GM23248 (cell line): ENCODE measurements at regions not wholly inside any gene's neighbourhood (a gene's known extent, or its start where the extent isn't known, plus 50 kb on each side); places are given as distances from the start of the nearest gene placed in this dataset.

Source experiments
- DNase-seq: peaks from one replicate; pipeline ENCODE4 v3.0.0-alpha.2; 2015
- H2AFZ ChIP-seq: fragments of 200-600 bp; sonication (generic); 2 replicates; pipeline ENCODE4 v1.6.1; 2016; ENCODE audit warnings: antibody characterized with exemption
- H3F3A ChIP-seq: fragments of 200-600 bp; sonication (generic); 2 replicates; pipeline ENCODE4 v1.6.1; 2016; ENCODE audit warnings: mild to moderate bottlenecking, antibody characterized with exemption, mixed run types; ENCODE audit not compliant: insufficient read depth
- H3K27ac ChIP-seq: fragments of 200-600 bp; sonication (generic); 2 replicates; pipeline ENCODE4 v1.5.1; 2016; ENCODE audit warnings: mild to moderate bottlenecking
- H3K27me3 ChIP-seq: fragments of 200-600 bp; sonication (generic); replicated peaks from 2 replicates; pipeline ENCODE4 v1.6.1; 2016; ENCODE audit warnings: mild to moderate bottlenecking; ENCODE audit not compliant: insufficient read depth
- H3K36me3 ChIP-seq: fragments of 200-600 bp; sonication (generic); 2 replicates; pipeline ENCODE4 v1.6.1; 2016; ENCODE audit warnings: low read depth, mild to moderate bottlenecking
- H3K4me1 ChIP-seq: fragments of 200-600 bp; sonication (generic); 2 replicates; pipeline ENCODE4 v1.6.1; 2016; ENCODE audit warnings: mild to moderate bottlenecking; ENCODE audit not compliant: insufficient read depth
- H3K4me2 ChIP-seq: fragments of 200-600 bp; sonication (generic); one replicate; pipeline ENCODE4 v1.6.1; 2016; ENCODE audit warnings: mild to moderate bottlenecking; ENCODE audit not compliant: unreplicated experiment
- H3K4me3 ChIP-seq: fragments of 200-600 bp; sonication (generic); 2 replicates; pipeline ENCODE4 v1.5.1; 2016; ENCODE audit warnings: mild to moderate bottlenecking
- H3K79me2 ChIP-seq: fragments of 200-600 bp; sonication (generic); 2 replicates; pipeline ENCODE4 v1.6.1; 2016; ENCODE audit warnings: mild to moderate bottlenecking; ENCODE audit not compliant: insufficient read depth
- H3K9ac ChIP-seq: fragments of 200-600 bp; sonication (generic); 2 replicates; pipeline ENCODE4 v1.6.1; 2016; ENCODE audit warnings: mild to moderate bottlenecking
- H3K9me2 ChIP-seq: fragments of 200-600 bp; sonication (generic); 2 replicates; pipeline ENCODE4 v1.6.1; 2016; ENCODE audit warnings: mixed run types, mild to moderate bottlenecking, moderate library complexity; ENCODE audit not compliant: insufficient read depth
- H3K9me3 ChIP-seq: fragments of 200-600 bp; sonication (generic); one replicate; pipeline ENCODE4 v1.6.1; 2017; ENCODE audit warnings: low read depth
- H4K20me1 ChIP-seq: fragments of 200-600 bp; sonication (generic); 2 replicates; pipeline ENCODE4 v1.6.0; 2016; ENCODE audit not compliant: insufficient read depth
- EZH2 ChIP-seq: fragments of 200-600 bp; sonication (generic); IDR thresholded peaks from 2 replicates; pipeline ENCODE4 v1.6.1; 2018; ENCODE audit warnings: antibody characterized with exemption, mild to moderate bottlenecking; ENCODE audit not compliant: insufficient read depth, poor library complexity, severe bottlenecking
- EZH2phosphoT487 ChIP-seq: fragments of 200-600 bp; sonication (generic); IDR thresholded peaks from 2 replicates; pipeline ENCODE4 v1.6.1; 2018; ENCODE audit warnings: antibody characterized with exemption, moderate library complexity, mild to moderate bottlenecking, low read depth; ENCODE audit not compliant: insufficient read depth
- WGBS, 2 experiments: methylation state at CpG; one replicate each; pipeline ENCODE4 v1.1.6; 2015 to 2017; ENCODE audit warnings: low lambda C conversion rate in 2 of 2, low coverage in 1 of 2; ENCODE audit errors: missing lambda C conversion rate in 2 of 2; 5-methylcytosine and 5-hydroxymethylcytosine counted together
- in situ Hi-C: fragments of 300-500 bp; cut with MboI; formaldehyde crosslinking; loops from 2 replicates; pipeline ENCODE4 v1.15.0; 2020

GRCh38 chr4:100811046-100811445, 293.2 kb upstream of the EMCN start:
- H3F3A ChIP-seq: no peaks in the 10 kb centered on the region
- H3K79me2 ChIP-seq: no peaks in the 10 kb centered on the region
- 30 to 33% methylated on average over 2 of the region's 2 CpGs for WGBS, 2 experiments
- no peak overlapping the region for H3K4me2 ChIP-seq
- no peaks in the 10 kb centered on the region for H3K27me3 ChIP-seq
- DNase-seq: no peak
- no peak overlapping the region for H3K27ac ChIP-seq
- in situ Hi-C loops: no loop called here
- no peak overlapping the region for H2AFZ ChIP-seq
- H3K4me1 ChIP-seq: no peaks in the 10 kb centered on the region
- H3K9ac ChIP-seq: no peak overlapping the region
- no peaks in the 10 kb centered on the region for H3K9me2 ChIP-seq
- no peaks in the 10 kb centered on the region for H3K36me3 ChIP-seq
- H3K4me3 ChIP-seq: no peak overlapping the region
- no peaks in the 10 kb centered on the region for H3K9me3 ChIP-seq
- H4K20me1 ChIP-seq: no peaks in the 10 kb centered on the region
- TF ChIP-seq EZH2phosphoT487 (no peak), EZH2 (no peak)

- no peak overlapping the region for H3K4me2 ChIP-seq
- H3K27ac ChIP-seq: no peak overlapping the region
- no peaks in the 10 kb centered on the region for H3K27me3 ChIP-seq
- H3K4me1 ChIP-seq: no peaks in the 10 kb centered on the region
- H3K36me3 ChIP-seq: no peaks in the 10 kb centered on the region
- H2AFZ ChIP-seq: no peak overlapping the region
- in situ Hi-C loops: no loop called here
- no peak overlapping the region for H3K9ac ChIP-seq
- H3K9me3 ChIP-seq: no peaks in the 10 kb centered on the region
- WGBS, 2 experiments: 34 to 35% methylated on average over 2 of the region's 2 CpGs
- no peak for DNase-seq
- no peaks in the 10 kb centered on the region for H3F3A ChIP-seq
- no peaks in the 10 kb centered on the region for H3K9me2 ChIP-seq
- no peak overlapping the region for H3K4me3 ChIP-seq
- no peaks in the 10 kb centered on the region for H3K79me2 ChIP-seq
- no peaks in the 10 kb centered on the region for H4K20me1 ChIP-seq
- TF ChIP-seq EZH2phosphoT487 (no peak), EZH2 (no peak)
These were observed 291.7 kb upstream of the EMCN start for GRCh38 chr4:100809506-100809905.

GRCh38 chr4:100806988-100807387, 289.2 kb upstream of the EMCN start:
- no peak overlapping the region for H2AFZ ChIP-seq
- no peaks in the 10 kb centered on the region for H3K36me3 ChIP-seq
- no peak overlapping the region for H3K27ac ChIP-seq
- no peak overlapping the region for H3K4me3 ChIP-seq
- no peaks in the 10 kb centered on the region for H3K4me1 ChIP-seq
- H4K20me1 ChIP-seq: no peaks in the 10 kb centered on the region
- TF ChIP-seq EZH2phosphoT487: no peak
- no peak for TF ChIP-seq EZH2
- no peaks in the 10 kb centered on the region for H3K79me2 ChIP-seq
- no peak for DNase-seq
- no peak overlapping the region for H3K4me2 ChIP-seq
- no peaks in the 10 kb centered on the region for H3K9me3 ChIP-seq
- H3K9ac ChIP-seq: no peak overlapping the region
- H3K27me3 ChIP-seq: no peaks in the 10 kb centered on the region
- in situ Hi-C loops: no loop called here
- no peaks in the 10 kb centered on the region for H3K9me2 ChIP-seq
- no peaks in the 10 kb centered on the region for H3F3A ChIP-seq

GRCh38 chr4:100805538-100805937, 287.7 kb upstream of the EMCN start:
- Histone ChIP-seq H3K27ac (no peak overlapping the region), H3K4me3 (no peak overlapping the region), H3K36me3 (no peaks in the 10 kb centered on the region), H3F3A (no peaks in the 10 kb centered on the region), H3K27me3 (no peaks in the 10 kb centered on the region), H3K4me1 (no peaks in the 10 kb centered on the region), H3K79me2 (no peaks in the 10 kb centered on the region), H3K4me2 (no peak overlapping the region), H3K9me2 (no peaks in the 10 kb centered on the region), H2AFZ (no peak overlapping the region), H3K9me3 (no peaks in the 10 kb centered on the region), H3K9ac (no peak overlapping the region), H4K20me1 (no peaks in the 10 kb centered on the region)
- DNase-seq: no peak
- 80 to 82% methylated on average over 7 of the region's 7 CpGs for WGBS, 2 experiments
- TF ChIP-seq EZH2 (no peak), EZH2phosphoT487 (no peak)
- in situ Hi-C loops: no loop called here
